PC-3 (cell line): ENCODE measurements at regions not wholly inside any gene's neighbourhood (a gene's known extent, or its start where the extent isn't known, plus 50 kb on each side); places are given as distances from the start of the nearest gene placed in this dataset.

Source experiments
- ATAC-seq: fragments of 200-7000 bp; cut with Tn5 transposase; 2 replicates; pipeline ENCODE4 v1.9.1; 2020; ENCODE audit warnings: mild to moderate bottlenecking, moderate library complexity
- BruUV-seq: library from RNA; stranded (reverse); fragments of 400-500 nt; replicated peaks from 2 replicates; lab custom pipeline; 2021; lab: Mats Ljungman, UMichigan
- CTCF ChIA-PET: fragments of 300-600 bp; sonication (Branson Sonifier 250); formaldehyde crosslinking; loops from one replicate; lab custom pipeline; 2022; ENCODE audit warnings: antibody characterized with exemption; lab: Charles Lee
- POLR2A ChIA-PET: fragments of 300-600 bp; sonication (Branson Sonifier 250); formaldehyde crosslinking; loops from one replicate; lab custom pipeline; 2022; ENCODE audit warnings: antibody characterized with exemption; ENCODE audit not compliant: unreplicated experiment; lab: Charles Lee
- DNase-seq: peaks from one replicate; pipeline ENCODE4 v3.0.0-alpha.2; 2015
- H2AFZ ChIP-seq: fragments of 300-600 bp; sonication (generic); 2 replicates; pipeline ENCODE4 v1.6.0; 2016; ENCODE audit warnings: antibody characterized with exemption, low read length
- H3F3A ChIP-seq: fragments of 300-600 bp; sonication (generic); one replicate; pipeline ENCODE4 v1.6.0; 2017; ENCODE audit warnings: antibody characterized with exemption, low read length, control low read depth, mild to moderate bottlenecking; ENCODE audit not compliant: unreplicated experiment
- H3K27ac ChIP-seq: fragments of 300-600 bp; sonication (generic); 2 replicates; pipeline ENCODE4 v1.5.1; 2016; ENCODE audit warnings: mild to moderate bottlenecking, low read length
- H3K27me3 ChIP-seq: fragments of 300-600 bp; sonication (generic); 2 replicates; pipeline ENCODE4 v1.6.1; 2016; ENCODE audit warnings: low read length, mixed read lengths
- H3K36me3 ChIP-seq: fragments of 300-600 bp; sonication (generic); 2 replicates; pipeline ENCODE4 v1.6.1; 2016; ENCODE audit warnings: low read depth, mixed run types, low read length, mixed read lengths
- H3K4me1 ChIP-seq: fragments of 300-600 bp; sonication (generic); 2 replicates; pipeline ENCODE4 v1.5.1; 2016; ENCODE audit warnings: low read length; ENCODE audit not compliant: insufficient read depth
- H3K4me2 ChIP-seq: fragments of 300-600 bp; sonication (generic); 2 replicates; pipeline ENCODE4 v1.6.0; 2016; ENCODE audit warnings: low read length
- H3K4me3 ChIP-seq: fragments of 300-600 bp; sonication (generic); 2 replicates; pipeline ENCODE4 v1.5.1; 2016; ENCODE audit warnings: mild to moderate bottlenecking, low read length, mixed read lengths
- H3K79me2 ChIP-seq: fragments of 300-600 bp; sonication (generic); 2 replicates; pipeline ENCODE4 v1.6.1; 2017; ENCODE audit warnings: low read length, mixed read lengths
- H3K9ac ChIP-seq: fragments of 300-600 bp; sonication (generic); 2 replicates; pipeline ENCODE4 v1.6.0; 2016; ENCODE audit warnings: mild to moderate bottlenecking, low read length
- H3K9me2 ChIP-seq: fragments of 300-600 bp; sonication (generic); replicated peaks from 2 replicates; pipeline ENCODE4 v1.6.1; 2016; ENCODE audit warnings: mixed run types, low read length, mixed read lengths
- H3K9me3 ChIP-seq: fragments of 300-600 bp; sonication (generic); 2 replicates; pipeline ENCODE4 v1.6.1; 2016; ENCODE audit warnings: low read length, mixed read lengths
- H4K20me1 ChIP-seq: fragments of 300-600 bp; sonication (generic); 2 replicates; pipeline ENCODE4 v1.6.1; 2016; ENCODE audit warnings: low read length, mixed read lengths
- EZH2 ChIP-seq: fragments of 300-600 bp; sonication (generic); IDR thresholded peaks from one replicate; pipeline ENCODE4 v1.6.1; 2017; ENCODE audit warnings: antibody characterized with exemption, mild to moderate bottlenecking, low read length; ENCODE audit not compliant: unreplicated experiment
- EZH2phosphoT487 ChIP-seq: fragments of 300-600 bp; sonication (generic); IDR thresholded peaks from 2 replicates; pipeline ENCODE4 v1.6.1; 2018; ENCODE audit warnings: mild to moderate bottlenecking, antibody characterized with exemption, low read length, borderline replicate concordance
- intact Hi-C: fragments of 100-400 bp; cut with micrococcal nuclease; formaldehyde crosslinking; loops from 2 replicates; pipeline ENCODE4 v1.9.0; 2023
- TF ChIP-seq, protein P1 (sequence below): fragments of 300-600 bp; sonication (generic); conservative IDR thresholded peaks from 2 replicates; pipeline ENCODE4 v1.5.1; 2017; ENCODE audit warnings: antibody characterized with exemption, low read depth, mild to moderate bottlenecking, low read length

GRCh38 chr5:91898898-91899297 lies 515.8 kb upstream of the ARRDC3 start:
- CTCF ChIA-PET = no interaction called here
- intact Hi-C loops = no loop called here

GRCh38 chr5:91898019-91898418 lies 514.9 kb upstream of the ARRDC3 start:
- Histone ChIP-seq H3K27ac (no peak overlapping the region), H3K36me3 (no peaks in the 10 kb centered on the region), H3K4me1 (no peaks in the 10 kb centered on the region), H3K79me2 (no peaks in the 10 kb centered on the region), H3K4me3 (no peak overlapping the region), H3K4me2 (no peak overlapping the region), H3K27me3 (no peaks in the 10 kb centered on the region), H3K9me2 (no peaks in the 10 kb centered on the region), H3K9ac (no peak overlapping the region), H3K9me3 (no peaks in the 10 kb centered on the region), H2AFZ (no peak overlapping the region), H4K20me1 (no peaks in the 10 kb centered on the region), H3F3A (no peaks in the 10 kb centered on the region)
- ATAC-seq (no peak), DNase-seq (no peak)
- no TSS peak for BruUV-seq
- POLR2A ChIA-PET = no interaction called here
- intact Hi-C loops = no loop called here
- CTCF ChIA-PET = no interaction called here
- TF ChIP-seq, protein P1, sequence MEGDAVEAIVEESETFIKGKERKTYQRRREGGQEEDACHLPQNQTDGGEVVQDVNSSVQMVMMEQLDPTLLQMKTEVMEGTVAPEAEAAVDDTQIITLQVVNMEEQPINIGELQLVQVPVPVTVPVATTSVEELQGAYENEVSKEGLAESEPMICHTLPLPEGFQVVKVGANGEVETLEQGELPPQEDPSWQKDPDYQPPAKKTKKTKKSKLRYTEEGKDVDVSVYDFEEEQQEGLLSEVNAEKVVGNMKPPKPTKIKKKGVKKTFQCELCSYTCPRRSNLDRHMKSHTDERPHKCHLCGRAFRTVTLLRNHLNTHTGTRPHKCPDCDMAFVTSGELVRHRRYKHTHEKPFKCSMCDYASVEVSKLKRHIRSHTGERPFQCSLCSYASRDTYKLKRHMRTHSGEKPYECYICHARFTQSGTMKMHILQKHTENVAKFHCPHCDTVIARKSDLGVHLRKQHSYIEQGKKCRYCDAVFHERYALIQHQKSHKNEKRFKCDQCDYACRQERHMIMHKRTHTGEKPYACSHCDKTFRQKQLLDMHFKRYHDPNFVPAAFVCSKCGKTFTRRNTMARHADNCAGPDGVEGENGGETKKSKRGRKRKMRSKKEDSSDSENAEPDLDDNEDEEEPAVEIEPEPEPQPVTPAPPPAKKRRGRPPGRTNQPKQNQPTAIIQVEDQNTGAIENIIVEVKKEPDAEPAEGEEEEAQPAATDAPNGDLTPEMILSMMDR = no peak
- TF ChIP-seq EZH2phosphoT487 (no peak), EZH2 (no peak)

More at GRCh38 chr5:91898898-91899297, 515.8 kb upstream of the ARRDC3 start:
- Histone ChIP-seq H2AFZ (no peak overlapping the region), H3K9me2 (no peaks in the 10 kb centered on the region), H4K20me1 (no peaks in the 10 kb centered on the region), H3K27me3 (no peaks in the 10 kb centered on the region), H3K27ac (no peak overlapping the region), H3K36me3 (no peaks in the 10 kb centered on the region), H3K79me2 (no peaks in the 10 kb centered on the region), H3K9ac (no peak overlapping the region), H3K4me2 (no peak overlapping the region), H3K4me1 (no peaks in the 10 kb centered on the region), H3F3A (no peaks in the 10 kb centered on the region), H3K9me3 (no peaks in the 10 kb centered on the region), H3K4me3 (no peak overlapping the region)
- no peak for DNase-seq
- no TSS peak for BruUV-seq
- POLR2A ChIA-PET = no interaction called here
- no peak for ATAC-seq
- TF ChIP-seq EZH2phosphoT487 (no peak), EZH2 (no peak)
- TF ChIP-seq, protein P1 = no peak

DNA sequence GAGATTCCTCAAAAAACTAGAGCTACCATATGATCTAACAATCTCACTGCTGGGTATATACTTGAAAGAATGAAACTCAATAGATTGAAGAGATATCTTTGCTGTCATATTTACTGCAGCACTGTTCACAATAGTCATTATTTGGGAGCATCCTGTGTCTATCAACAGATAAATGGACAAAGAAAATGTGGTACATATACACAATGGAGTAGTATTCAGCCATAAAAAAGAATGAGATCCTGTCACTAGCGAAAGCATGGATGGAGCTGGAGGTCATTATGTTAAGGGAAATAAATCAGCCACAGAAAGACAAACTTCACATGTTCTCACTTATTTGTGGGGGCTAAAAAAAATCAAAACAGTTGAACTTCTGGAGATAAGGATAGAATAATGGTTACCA lies 505.7 kb upstream of the ARRDC3 start:
- H4K20me1 ChIP-seq = no peaks in the 10 kb centered on the region
- H3F3A ChIP-seq = no peaks in the 10 kb centered on the region
- no peaks in the 10 kb centered on the region for H3K79me2 ChIP-seq
- no peak for TF ChIP-seq EZH2
- TF ChIP-seq, protein P1 = no peak
- no peak for TF ChIP-seq EZH2phosphoT487
- ChIA-PET CTCF (no interaction called here), POLR2A (no interaction called here)
- intact Hi-C loops = no loop called here
- no peak for DNase-seq
- no peak overlapping the region for H3K9ac ChIP-seq
- no peak overlapping the region for H3K4me2 ChIP-seq
- no peak overlapping the region for H3K4me3 ChIP-seq
- no peak overlapping the region for H2AFZ ChIP-seq
- H3K27ac ChIP-seq = no peak overlapping the region
- H3K4me1 ChIP-seq = no peaks in the 10 kb centered on the region
- ATAC-seq = no peak
- no peaks in the 10 kb centered on the region; the same call in 1 of the 2 replicates for H3K27me3 ChIP-seq
- BruUV-seq = no TSS peak
- no peaks in the 10 kb centered on the region for H3K36me3 ChIP-seq
- no peaks in the 10 kb centered on the region for H3K9me3 ChIP-seq
- no peaks in the 10 kb centered on the region for H3K9me2 ChIP-seq
